Inflammatory macrophage treated with lipopolysaccharide for 4 hours (primary cell): ENCODE measurements at regions not wholly inside any gene's neighbourhood (a gene's known extent, or its start where the extent isn't known, plus 50 kb on each side); places are given as distances from the start of the nearest gene placed in this dataset.

Source experiments
- DNase-seq: peaks from one replicate; pipeline ENCODE4 v3.0.0-alpha.2; 2020

DNA sequence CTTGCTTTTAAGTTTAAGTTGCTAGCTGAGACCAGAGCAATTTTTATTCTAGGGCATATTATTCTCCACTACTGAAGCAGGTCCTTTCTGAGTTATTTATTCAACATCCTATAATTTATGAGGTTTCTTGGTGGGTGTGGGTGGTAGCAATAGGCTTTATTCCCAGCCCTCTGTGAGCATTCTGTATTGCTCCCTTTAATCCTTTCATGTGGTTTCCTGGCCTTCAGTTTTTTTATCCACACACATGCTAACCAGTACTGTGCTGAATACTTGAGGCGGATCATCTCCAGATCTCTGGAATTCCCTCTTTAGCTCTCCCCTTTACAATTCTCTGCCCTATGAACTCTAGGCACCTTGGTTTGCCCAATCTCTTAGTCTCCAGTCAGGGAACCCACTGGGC, 91.8 kb upstream of the GLRA1 start:
- DNase-seq: no peak

- DNase-seq: no peak
These were observed 83.1 kb upstream of the GLRA1 start for GRCh38 chr5:152007653-152008335.

DNA sequence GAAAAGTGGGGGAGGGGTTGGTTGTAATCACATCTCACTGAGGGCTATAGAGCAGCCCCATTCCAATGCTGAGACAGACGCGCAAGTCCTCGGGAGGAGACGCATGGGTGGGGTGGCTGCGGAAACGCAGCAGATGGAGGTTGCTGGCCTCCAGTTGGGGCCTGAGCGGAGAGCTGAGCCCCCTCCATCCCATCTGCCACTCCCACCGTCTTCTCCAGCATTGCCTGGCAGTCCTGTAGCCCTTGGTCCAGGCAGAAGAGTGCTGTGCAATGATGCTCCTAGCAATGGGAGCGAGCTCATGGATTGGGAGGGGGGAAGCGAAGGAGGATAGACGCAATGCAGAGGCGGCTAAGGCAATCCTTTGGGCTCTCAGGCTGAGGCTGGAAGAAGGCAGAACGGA, 79.4 kb upstream of the GLRA1 start:
- no peak for DNase-seq
